A673 (cell line): ENCODE measurements at regions not wholly inside any gene's neighbourhood (a gene's known extent, or its start where the extent isn't known, plus 50 kb on each side); places are given as distances from the start of the nearest gene placed in this dataset.

Source experiments
- BruUV-seq: library from RNA; stranded (reverse); fragments of 400-500 nt; replicated peaks from 2 replicates; lab custom pipeline; 2021; lab: Mats Ljungman, UMichigan
- CTCF ChIA-PET: fragments of 300-600 bp; sonication (Branson Sonifier 250); formaldehyde crosslinking; loops from one replicate; lab custom pipeline; 2022; ENCODE audit warnings: antibody characterized with exemption; lab: Charles Lee
- POLR2A ChIA-PET: fragments of 300-600 bp; sonication (Branson Sonifier 250); formaldehyde crosslinking; loops from one replicate; lab custom pipeline; 2022; ENCODE audit warnings: antibody characterized with exemption; ENCODE audit not compliant: low non-redundant PET; lab: Charles Lee
- DNase-seq: peaks from one replicate; pipeline ENCODE4 v3.0.0-alpha.2; 2015; ENCODE audit warnings: low spot score
- H3K27ac ChIP-seq: fragments of 200-600 bp; sonication (generic); 2 replicates; pipeline ENCODE4 v1.5.1; 2016; ENCODE audit warnings: mixed run types, low read depth, mild to moderate bottlenecking, mixed read lengths, antibody characterized with exemption, low read length; ENCODE audit not compliant: poor library complexity, severe bottlenecking
- H3K27me3 ChIP-seq: fragments of 200-600 bp; sonication (generic); replicated peaks from 2 replicates; pipeline ENCODE4 v1.6.1; 2017; ENCODE audit warnings: mixed run types, low read depth, mild to moderate bottlenecking, mixed read lengths, antibody characterized with exemption, low read length; ENCODE audit not compliant: insufficient read depth, poor library complexity
- H3K36me3 ChIP-seq: fragments of 200-600 bp; sonication (generic); 2 replicates; pipeline ENCODE4 v1.6.1; 2016; ENCODE audit warnings: mixed run types, mild to moderate bottlenecking, mixed read lengths, antibody characterized with exemption, low read length; ENCODE audit not compliant: insufficient read depth, poor library complexity, severe bottlenecking
- H3K4me1 ChIP-seq: fragments of 200-600 bp; sonication (generic); 2 replicates; pipeline ENCODE4 v1.6.1; 2017; ENCODE audit warnings: mixed run types, mild to moderate bottlenecking, mixed read lengths, antibody characterized with exemption, low read length; ENCODE audit not compliant: insufficient read depth, poor library complexity, severe bottlenecking
- H3K4me3 ChIP-seq: fragments of 200-600 bp; sonication (generic); 2 replicates; pipeline ENCODE4 v1.5.1; 2016; ENCODE audit warnings: low read depth, mixed run types, mild to moderate bottlenecking, mixed read lengths, low read length; ENCODE audit not compliant: poor library complexity, severe bottlenecking
- H3K9me3 ChIP-seq: fragments of 200-600 bp; sonication (generic); 2 replicates; pipeline ENCODE4 v1.6.1; 2016; ENCODE audit warnings: mixed run types, low read depth, mild to moderate bottlenecking, mixed read lengths, antibody characterized with exemption, low read length; ENCODE audit not compliant: poor library complexity, severe bottlenecking
- CTCF ChIP-seq: fragments of 300-800, 200-600 bp; sonication (generic); conservative IDR thresholded peaks from 2 replicates; pipeline ENCODE4 v1.5.1; 2017; ENCODE audit warnings: low read depth, mild to moderate bottlenecking, antibody characterized with exemption, low read length, moderate library complexity, mixed read lengths
- EZH2 ChIP-seq: fragments of 200-600 bp; sonication (generic); IDR thresholded peaks from 2 replicates; pipeline ENCODE4 v1.6.1; 2017; ENCODE audit warnings: borderline replicate concordance, low read depth, mild to moderate bottlenecking, mixed read lengths, antibody characterized with exemption, low read length; ENCODE audit not compliant: poor library complexity, severe bottlenecking
- intact Hi-C: fragments of 100-400 bp; cut with micrococcal nuclease; formaldehyde crosslinking; loops from one replicate; pipeline ENCODE4 v1.10.0; 2022; ENCODE audit not compliant: unreplicated experiment

- ChIA-PET CTCF (no interaction called here), POLR2A (no interaction called here)
- TF ChIP-seq CTCF (no peak), EZH2 (no peak)
- H3K4me1 ChIP-seq, result no peaks in the 10 kb centered on the region
- DNase-seq, result no peak
- no peaks in the 10 kb centered on the region for H3K36me3 ChIP-seq
- peaks cover 4% of the 10 kb centered on the region for H3K9me3 ChIP-seq
- intact Hi-C loops, result no loop called here
- no peak overlapping the region for H3K27ac ChIP-seq
- BruUV-seq, result no TSS peak
- no peaks in the 10 kb centered on the region for H3K27me3 ChIP-seq
- no peak overlapping the region for H3K4me3 ChIP-seq
These were observed 354.1 kb downstream of the ANKRD30A start for GRCh38 chr10:37479469-37479868.

- intact Hi-C loops, result no loop called here
- no peak overlapping the region for H3K27ac ChIP-seq
- TF ChIP-seq CTCF (no peak), EZH2 (no peak)
- H3K9me3 ChIP-seq, result peaks cover 4% of the 10 kb centered on the region
- no TSS peak for BruUV-seq
- H3K4me1 ChIP-seq, result no peaks in the 10 kb centered on the region
- no peak overlapping the region for H3K4me3 ChIP-seq
- POLR2A ChIA-PET, result no interaction called here
- no peaks in the 10 kb centered on the region for H3K27me3 ChIP-seq
- no peaks in the 10 kb centered on the region for H3K36me3 ChIP-seq
- CTCF ChIA-PET, result no interaction called here
- no peak for DNase-seq
These were observed 353.0 kb downstream of the ANKRD30A start for GRCh38 chr10:37478381-37478780.

GRCh38 chr10:37476285-37476684 is 350.9 kb downstream of the ANKRD30A start:
- TF ChIP-seq CTCF (no peak), EZH2 (no peak)
- BruUV-seq, result no TSS peak
- intact Hi-C loops, result no loop called here
- POLR2A ChIA-PET, result no interaction called here
- no peaks in the 10 kb centered on the region for H3K27me3 ChIP-seq
- no peak overlapping the region for H3K27ac ChIP-seq
- H3K4me1 ChIP-seq, result no peaks in the 10 kb centered on the region
- peaks cover 4% of the 10 kb centered on the region for H3K9me3 ChIP-seq
- no peak overlapping the region for H3K4me3 ChIP-seq
- no peak for DNase-seq
- CTCF ChIA-PET, result no interaction called here
- no peaks in the 10 kb centered on the region for H3K36me3 ChIP-seq
